ENCODE measurements at regions not wholly inside any gene's neighbourhood (a gene's known extent, or its start where the extent isn't known, plus 50 kb on each side); places are given as distances from the start of the nearest gene placed in this dataset.

DNA sequence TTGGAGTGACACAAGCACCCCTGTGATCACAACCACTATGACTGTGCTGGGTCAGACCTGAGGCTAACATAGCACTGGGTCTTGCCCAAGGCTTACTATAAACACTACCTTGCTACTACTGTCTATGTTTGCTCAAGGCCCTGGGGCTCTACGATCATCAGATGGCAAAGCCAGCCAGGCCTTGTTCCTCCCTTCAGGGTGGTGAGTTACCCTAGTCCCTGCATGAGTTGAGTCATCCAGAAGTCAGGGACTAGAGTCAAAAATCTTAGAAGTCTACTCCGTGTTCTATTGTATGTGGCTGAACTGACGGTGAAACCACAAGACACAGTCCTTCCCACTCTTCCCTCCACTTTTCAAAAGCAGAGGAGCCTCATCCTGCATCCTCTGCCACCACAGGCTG, 551.2 kb upstream of the FSIP2 start:
- H3K27ac ChIP-seq (ENCODE audit: low read depth, low read length, poor library complexity, severe bottlenecking), result no peak overlapping the region
- H3K4me3 ChIP-seq (ENCODE audit: low read depth, low read length, poor library complexity, severe bottlenecking), result no peak overlapping the region
- DNase-seq (ENCODE audit: low spot score), result no peak
- no TSS peak for BruUV-seq (replicated peaks)
- ChIA-PET CTCF (ENCODE audit: unreplicated experiment) (no interaction called here), POLR2A (interaction anchor here (1.8 kb wide), 1 partner anchor 10 kb away, joined by 3 read pairs; no protein-coding TSS in a partner anchor)
- H3K4me2 ChIP-seq (ENCODE audit: low read length), result no peak overlapping the region
- H4K20me1 ChIP-seq (ENCODE audit: insufficient read depth, low read length), result no peaks in the 10 kb centered on the region
- H3K9me3 ChIP-seq (ENCODE audit: low read length), result no peaks in the 10 kb centered on the region
- intact Hi-C loops (cut with micrococcal nuclease; ENCODE audit: unreplicated experiment), result no loop called here
- TF ChIP-seq EZH2phosphoT487 (IDR thresholded peaks at IDR 0.05; ENCODE audit: borderline replicate concordance, low read depth, low read length) (no peak), CTCF (conservative IDR thresholded peaks at IDR 0.05; ENCODE audit: low read length) (no peak)
- H3K36me3 ChIP-seq (ENCODE audit: insufficient read depth, low read length), result no peaks in the 10 kb centered on the region
- H3K79me2 ChIP-seq (ENCODE audit: insufficient read depth, low read depth, low read length), result no peaks in the 10 kb centered on the region
- no peaks in the 10 kb centered on the region for H3K4me1 ChIP-seq (ENCODE audit: insufficient read depth, low read length, poor library complexity, severe bottlenecking)
- no peaks in the 10 kb centered on the region for H3K9me2 ChIP-seq (ENCODE audit: insufficient read depth, low read length)
- H2AFZ ChIP-seq (ENCODE audit: low read length), result no peak overlapping the region

GRCh38 chr2:185188656-185189055, 549.9 kb upstream of the FSIP2 start:
- H3K9me3 ChIP-seq (ENCODE audit: low read length), result no peaks in the 10 kb centered on the region
- ChIA-PET POLR2A (interaction anchor here (0.7 kb wide), 2 partner anchors 8 to 121 kb away, joined by 3 read pairs; no protein-coding TSS in a partner anchor), CTCF (ENCODE audit: unreplicated experiment) (no interaction called here)
- intact Hi-C loops (cut with micrococcal nuclease; ENCODE audit: unreplicated experiment), result no loop called here
- no peaks in the 10 kb centered on the region for H3K9me2 ChIP-seq (ENCODE audit: insufficient read depth, low read length)
- H3K4me3 ChIP-seq (ENCODE audit: low read depth, low read length, poor library complexity, severe bottlenecking), result no peak overlapping the region
- no peaks in the 10 kb centered on the region for H3K4me1 ChIP-seq (ENCODE audit: insufficient read depth, low read length, poor library complexity, severe bottlenecking)
- H2AFZ ChIP-seq (ENCODE audit: low read length), result no peak overlapping the region
- no TSS peak for BruUV-seq (replicated peaks)
- H3K27ac ChIP-seq (ENCODE audit: low read depth, low read length, poor library complexity, severe bottlenecking), result no peak overlapping the region
- no peaks in the 10 kb centered on the region for H4K20me1 ChIP-seq (ENCODE audit: insufficient read depth, low read length)
- TF ChIP-seq EZH2phosphoT487 (IDR thresholded peaks at IDR 0.05; ENCODE audit: borderline replicate concordance, low read depth, low read length), result no peak
- TF ChIP-seq CTCF (conservative IDR thresholded peaks at IDR 0.05; ENCODE audit: low read length), result no peak
- no peak for DNase-seq (ENCODE audit: low spot score)
- no peaks in the 10 kb centered on the region for H3K79me2 ChIP-seq (ENCODE audit: insufficient read depth, low read depth, low read length)
- H3K4me2 ChIP-seq (ENCODE audit: low read length), result no peak overlapping the region
- H3K36me3 ChIP-seq (ENCODE audit: insufficient read depth, low read length), result no peaks in the 10 kb centered on the region

DNA sequence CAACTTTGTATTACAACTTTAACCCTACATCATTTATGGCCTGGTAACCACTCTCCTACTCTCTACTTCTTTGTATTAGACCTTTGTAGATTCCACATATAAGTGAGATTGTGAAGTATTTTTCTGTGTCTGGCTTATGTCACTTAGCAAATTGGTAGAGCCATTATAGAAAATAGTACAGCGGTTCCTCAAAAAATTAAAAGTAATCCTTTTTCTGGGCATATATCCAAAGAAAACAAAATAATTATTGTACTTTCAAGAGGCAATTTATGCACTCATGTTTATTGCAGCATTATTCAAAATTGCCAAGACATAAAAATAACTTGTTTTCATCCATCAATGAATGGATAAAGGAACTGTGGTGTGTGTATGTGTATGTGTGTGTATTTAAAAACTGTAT, 537.5 kb upstream of the FSIP2 start:
- BruUV-seq (replicated peaks), result no TSS peak
- H3K4me3 ChIP-seq (ENCODE audit: low read depth, low read length, poor library complexity, severe bottlenecking), result no peak overlapping the region
- TF ChIP-seq EZH2phosphoT487 (IDR thresholded peaks at IDR 0.05; ENCODE audit: borderline replicate concordance, low read depth, low read length), result no peak
- TF ChIP-seq CTCF (conservative IDR thresholded peaks at IDR 0.05; ENCODE audit: low read length), result no peak
- H3K79me2 ChIP-seq (ENCODE audit: insufficient read depth, low read depth, low read length), result no peaks in the 10 kb centered on the region
- ChIA-PET POLR2A (no interaction called here), CTCF (ENCODE audit: unreplicated experiment) (no interaction called here)
- no peak overlapping the region for H3K4me2 ChIP-seq (ENCODE audit: low read length)
- H2AFZ ChIP-seq (ENCODE audit: low read length), result no peak overlapping the region
- H3K9me2 ChIP-seq (ENCODE audit: insufficient read depth, low read length), result no peaks in the 10 kb centered on the region
- no peaks in the 10 kb centered on the region for H3K9me3 ChIP-seq (ENCODE audit: low read length)
- DNase-seq (ENCODE audit: low spot score), result no peak
- H4K20me1 ChIP-seq (ENCODE audit: insufficient read depth, low read length), result no peaks in the 10 kb centered on the region
- intact Hi-C loops (cut with micrococcal nuclease; ENCODE audit: unreplicated experiment), result no loop called here
- H3K36me3 ChIP-seq (ENCODE audit: insufficient read depth, low read length), result no peaks in the 10 kb centered on the region
- H3K27ac ChIP-seq (ENCODE audit: low read depth, low read length, poor library complexity, severe bottlenecking), result no peak overlapping the region
- no peaks in the 10 kb centered on the region for H3K4me1 ChIP-seq (ENCODE audit: insufficient read depth, low read length, poor library complexity, severe bottlenecking)
